H1 (cell line): ENCODE measurements at regions not wholly inside any gene's neighbourhood (a gene's known extent, or its start where the extent isn't known, plus 50 kb on each side); places are given as distances from the start of the nearest gene placed in this dataset.

ENCODE experiments used
- CTCF ChIA-PET: fragments of 300-600 bp; sonication (Branson Sonifier 250); formaldehyde crosslinking; loops from one replicate; lab custom pipeline; 2021; ENCODE audit not compliant: partially characterized antibody; lab: Charles Lee
- POLR2A ChIA-PET: fragments of 300-600 bp; sonication (Branson Sonifier 250); formaldehyde crosslinking; loops from one replicate; lab custom pipeline; 2021; ENCODE audit warnings: inconsistent platforms; ENCODE audit not compliant: partially characterized antibody; lab: Charles Lee
- DNase-seq, 2 experiments: peaks; one replicate each; pipeline versions ENCODE4 v3.0.0 to v3.0.0-alpha.2; 2010 to 2022; ENCODE audit warnings: low spot score in 2 of 2, low read depth in 1 of 2, mixed read lengths in 1 of 2
- FAIRE-seq: peaks from 2 replicates; lab custom pipeline; 2011; peaks lifted over from hg19 to GRCh38; lab: Jason Lieb, UNC
- H2AFZ ChIP-seq: 2 replicates; pipeline ENCODE4 v1.8.1; 2012; ENCODE audit warnings: low read length, inconsistent platforms
- H2AK5ac ChIP-seq: 2 replicates; pipeline ENCODE4 v1.6.1; 2013; ENCODE audit warnings: low read depth, low read length
- H2BK120ac ChIP-seq: replicated peaks from 2 replicates; pipeline ENCODE3; 2013; ENCODE audit warnings: low read depth, low read length, inconsistent platforms
- H2BK12ac ChIP-seq: 2 replicates; pipeline ENCODE4 v1.6.1; 2013; ENCODE audit warnings: low read depth, low read length
- H2BK15ac ChIP-seq: 2 replicates; pipeline ENCODE4 v1.6.1; 2013; ENCODE audit warnings: low read length
- H2BK20ac ChIP-seq: 2 replicates; pipeline ENCODE4 v1.6.1; 2013; ENCODE audit warnings: low read length
- H2BK5ac ChIP-seq: 2 replicates; pipeline ENCODE4 v1.6.1; 2013; ENCODE audit warnings: low read depth, low read length
- H3K14ac ChIP-seq: 2 replicates; pipeline ENCODE4 v1.6.1; 2013; ENCODE audit warnings: inconsistent platforms; ENCODE audit not compliant: insufficient read length
- H3K18ac ChIP-seq: 2 replicates; pipeline ENCODE4 v1.6.1; 2013; ENCODE audit warnings: low read length; ENCODE audit errors: extremely low read depth
- H3K23ac ChIP-seq: 2 replicates; pipeline ENCODE4 v1.6.1; 2013; ENCODE audit warnings: inconsistent platforms; ENCODE audit not compliant: insufficient read length
- H3K23me2 ChIP-seq: 2 replicates; pipeline ENCODE4 v1.6.1; 2013; ENCODE audit warnings: low read depth, low read length
- H3K27ac ChIP-seq: 2 replicates; pipeline ENCODE4 v1.6.1; 2011; ENCODE audit warnings: low read depth, low read length, inconsistent platforms
- H3K27me3 ChIP-seq, 4 experiments: replicated peaks in 1 of 4; 1 replicate in 1 of 4; 2 replicates in 3 of 4; pipeline versions ENCODE4 v1.6.1 to v1.8.1; 2011 to 2013; ENCODE audit warnings: low read length in 3 of 4, mild to moderate bottlenecking in 3 of 4, inconsistent platforms in 2 of 4, mixed read lengths in 2 of 4, moderate library complexity in 1 of 4; ENCODE audit not compliant: control insufficient read depth in 3 of 4, insufficient read depth in 3 of 4; ENCODE audit errors: extremely low read depth in 1 of 4
- H3K36me3 ChIP-seq, 4 experiments: 2 replicates each; pipeline versions ENCODE4 v1.6.1 to v1.8.1; 2011 to 2013; ENCODE audit warnings: mild to moderate bottlenecking in 4 of 4, low read length in 3 of 4, moderate library complexity in 2 of 4, control low read depth in 1 of 4, inconsistent platforms in 1 of 4; ENCODE audit not compliant: insufficient read depth in 4 of 4, control insufficient read depth in 2 of 4
- H3K4ac ChIP-seq: replicated peaks from 2 replicates; pipeline ENCODE3; 2013; ENCODE audit warnings: low read length, low read depth, mixed read lengths, inconsistent platforms; ENCODE audit not compliant: insufficient read length
- H3K4me1 ChIP-seq, 4 experiments: replicated peaks in 1 of 4; 1 replicate in 1 of 4; 2 replicates in 3 of 4; pipeline versions ENCODE4 v1.6.1 to v1.8.1; 2011 to 2013; ENCODE audit warnings: low read length in 3 of 4, inconsistent platforms in 2 of 4, mixed read lengths in 1 of 4; ENCODE audit not compliant: insufficient read depth in 4 of 4, control insufficient read depth in 3 of 4
- H3K4me2 ChIP-seq, 2 experiments: 2 replicates each; pipeline versions ENCODE4 v1.6.1 to v1.8.1; 2011 to 2013; ENCODE audit warnings: low read depth in 2 of 2, low read length in 2 of 2, control low read depth in 1 of 2, inconsistent platforms in 1 of 2, mild to moderate bottlenecking in 1 of 2; ENCODE audit not compliant: insufficient read depth in 1 of 2
- H3K4me3 ChIP-seq, 4 experiments: fragments of 200-600, 300-600 bp in 1 of 4; sonication (generic), shearing (Covaris generic), sonication (Bioruptor Twin) in 1 of 4; 2 replicates each; pipeline versions ENCODE4 v1.5.1 to v1.8.1; 2011 to 2016; ENCODE audit warnings: low read length in 4 of 4, low read depth in 3 of 4, control low read depth in 2 of 4, inconsistent platforms in 2 of 4, mild to moderate bottlenecking in 2 of 4, mixed read lengths in 1 of 4, moderate library complexity in 1 of 4; ENCODE audit not compliant: insufficient read depth in 2 of 4; ENCODE audit errors: extremely low read depth in 1 of 4
- H3K56ac ChIP-seq: replicated peaks from 2 replicates; pipeline ENCODE3; 2013; ENCODE audit warnings: low read depth, mild to moderate bottlenecking, mixed read lengths, low read length, inconsistent platforms; ENCODE audit not compliant: insufficient read length
- H3K79me1 ChIP-seq: 2 replicates; pipeline ENCODE4 v1.6.1; 2013; ENCODE audit warnings: low read depth, low read length, control low read depth
- H3K79me2 ChIP-seq, 2 experiments: 2 replicates each; pipeline versions ENCODE4 v1.6.1 to v1.8.1; 2012 to 2013; ENCODE audit warnings: low read length in 2 of 2, mild to moderate bottlenecking in 2 of 2, inconsistent platforms in 1 of 2; ENCODE audit not compliant: insufficient read depth in 2 of 2, control insufficient read depth in 1 of 2
- H3K9ac ChIP-seq, 4 experiments: replicated peaks in 1 of 4; 1 replicate in 1 of 4; 2 replicates in 3 of 4; pipeline versions ENCODE4 v1.6.1 to v1.8.1; 2011 to 2013; ENCODE audit warnings: low read depth in 3 of 4, low read length in 3 of 4, control low read depth in 2 of 4, mild to moderate bottlenecking in 2 of 4, moderate library complexity in 2 of 4, inconsistent platforms in 1 of 4; ENCODE audit errors: extremely low read depth in 1 of 4
- H3K9me3 ChIP-seq, 2 experiments: 2 replicates each; pipeline versions ENCODE4 v1.6.1 to v1.8.1; 2012 to 2013; ENCODE audit warnings: mild to moderate bottlenecking in 2 of 2, moderate library complexity in 2 of 2, control low read depth in 1 of 2, inconsistent platforms in 1 of 2, low read depth in 1 of 2, low read length in 1 of 2, mixed read lengths in 1 of 2; ENCODE audit not compliant: insufficient read depth in 2 of 2
- H4K20me1 ChIP-seq, 2 experiments: replicated peaks in 1 of 2; 2 replicates each; pipeline versions ENCODE3 to v1.8.1; 2011 to 2013; ENCODE audit warnings: inconsistent platforms in 2 of 2, low read length in 2 of 2, mild to moderate bottlenecking in 1 of 2; ENCODE audit not compliant: insufficient read depth in 2 of 2, control insufficient read depth in 1 of 2
- H4K5ac ChIP-seq: 2 replicates; pipeline ENCODE4 v1.6.1; 2013; ENCODE audit warnings: low read length, low read depth, mixed read lengths, inconsistent platforms; ENCODE audit not compliant: insufficient read length
- H4K8ac ChIP-seq: 2 replicates; pipeline ENCODE4 v1.8.0; 2013; ENCODE audit warnings: mild to moderate bottlenecking, moderate library complexity, low read length, inconsistent platforms; ENCODE audit not compliant: insufficient read depth; ENCODE audit errors: extremely low read depth
- H4K91ac ChIP-seq: replicated peaks from 2 replicates; pipeline ENCODE3; 2013; ENCODE audit warnings: low read length, mixed read lengths, inconsistent platforms; ENCODE audit not compliant: insufficient read length
- BRCA1 ChIP-seq: IDR thresholded peaks from 2 replicates; pipeline ENCODE4 v1.6.1; 2012; ENCODE audit warnings: low read depth, low read length, improper control_type of control experiment
- CREB1 ChIP-seq: IDR thresholded peaks from 2 replicates; pipeline ENCODE4 v1.6.1; 2012; ENCODE audit warnings: inconsistent platforms
- GABPA ChIP-seq: IDR thresholded peaks from 2 replicates; pipeline ENCODE4 v1.6.1; 2011; ENCODE audit warnings: mild to moderate bottlenecking, low read length, moderate library complexity, borderline replicate concordance; ENCODE audit not compliant: insufficient read depth
- KDM4A ChIP-seq: IDR thresholded peaks from one replicate; pipeline ENCODE4 v1.7.1; 2012; ENCODE audit warnings: low read depth, mild to moderate bottlenecking, moderate library complexity, low read length, inconsistent platforms; ENCODE audit not compliant: severe bottlenecking
- MAX ChIP-seq: IDR thresholded peaks from 2 replicates; pipeline ENCODE4 v1.6.1; 2012; ENCODE audit warnings: inconsistent platforms
- NRF1 ChIP-seq: IDR thresholded peaks from 2 replicates; pipeline ENCODE4 v1.6.1; 2011; ENCODE audit warnings: mild to moderate bottlenecking, low read depth, low read length, improper control_type of control experiment
- RNF2 ChIP-seq: fragments of 200-900, 300-1000 bp; sonication (generic); IDR thresholded peaks from 2 replicates; pipeline ENCODE4 v1.7.1; 2016; ENCODE audit warnings: borderline replicate concordance, low read depth, mild to moderate bottlenecking, antibody characterized with exemption, low read length; ENCODE audit not compliant: poor library complexity, severe bottlenecking; ENCODE audit errors: missing control alignments
- SAP30 ChIP-seq: fragments of 300-600 bp; sonication (generic); IDR thresholded peaks from 2 replicates; pipeline ENCODE4 v1.7.1; 2012; ENCODE audit warnings: low read length, moderate library complexity, mild to moderate bottlenecking, inconsistent platforms; ENCODE audit not compliant: insufficient read depth, insufficient replicate concordance
- SP2 ChIP-seq: IDR thresholded peaks from 2 replicates; pipeline ENCODE4 v1.6.1; 2012; ENCODE audit warnings: mild to moderate bottlenecking, low read length, inconsistent platforms
- SP4 ChIP-seq: IDR thresholded peaks from 2 replicates; pipeline ENCODE4 v1.6.1; 2012; ENCODE audit warnings: low read length, inconsistent platforms
- TAF1 ChIP-seq: IDR thresholded peaks from 2 replicates; pipeline ENCODE4 v1.6.1; 2011; ENCODE audit warnings: mild to moderate bottlenecking, low read depth, low read length
- TAF7 ChIP-seq: optimal IDR thresholded peaks from 2 replicates; pipeline ENCODE3; 2011; ENCODE audit warnings: low read depth, mild to moderate bottlenecking, inconsistent platforms, low read length, moderate library complexity, borderline replicate concordance
- TCF12 ChIP-seq: IDR thresholded peaks from 2 replicates; pipeline ENCODE4 v1.6.1; 2011; ENCODE audit warnings: low read depth, mild to moderate bottlenecking, low read length
- WGBS, 2 experiments: shearing (Covaris generic) in 1 of 2; methylation state at CpG; one replicate each; pipeline versions ENCODE4 v1.1.6 to v1.1.7; 2013 to 2015; ENCODE audit warnings: low lambda C conversion rate in 2 of 2, mixed read lengths in 2 of 2, inconsistent platforms in 1 of 2, low coverage in 1 of 2, missing lambda C conversion rate in 1 of 2; ENCODE audit not compliant: insufficient replicate concordance in 2 of 2, insufficient coverage in 1 of 2, insufficient read length in 1 of 2; ENCODE audit errors: extremely low coverage in 1 of 2, missing lambda C conversion rate in 1 of 2; 5-methylcytosine and 5-hydroxymethylcytosine counted together

GRCh38 chr1:25064465-25065240, 134.6 kb upstream of the RUNX3 start:
- no peak for FAIRE-seq
- no peaks in the 10 kb centered on the region for H3K79me2 ChIP-seq
- TF ChIP-seq NRF1 (no peak), TAF1 (no peak), TCF12 (no peak), SAP30 (no peak), GABPA (no peak), TAF7 (no peak), SP2 (no peak), RNF2 (no peak), KDM4A (no peak), CREB1 (no peak), SP4 (no peak), MAX (no peak), BRCA1 (no peak)

More at GRCh38 chr1:25064465-25065240, 134.6 kb upstream of the RUNX3 start:
- 84% methylated on average over 7 of the region's 7 CpGs; no CpG with 5 or more reads in 1 of the 2 experiments for WGBS, 2 experiments
- CTCF ChIA-PET = interaction anchor here (0.6 to 5.3 kb wide), 4 partner anchors 26 to 37 kb away, joined by 3 to 27 read pairs (median 7); no protein-coding TSS in a partner anchor
- POLR2A ChIA-PET = interaction anchor here (1.0 to 1.6 kb wide), 2 partner anchors 9 to 13 kb away, joined by 3 read pairs; no protein-coding TSS in a partner anchor
- Histone ChIP-seq H3K18ac (no peak overlapping the region), H2BK12ac (no peak overlapping the region), H3K23ac (no peak overlapping the region), H2BK120ac (no peak overlapping the region), H2BK20ac (no peak overlapping the region), H3K4me2 (no peak overlapping the region), H3K14ac (no peak overlapping the region), H2AK5ac (no peak overlapping the region), H2BK5ac (no peak overlapping the region), H3K79me1 (no peaks in the 10 kb centered on the region), H4K8ac (no peak overlapping the region), H3K4me1 (peaks cover 0 to 6% (median under 1%) of the 10 kb centered on the region in 4 experiments; a peak in 1 of 7 replicates), H3K4ac (no peak overlapping the region), H4K5ac (no peak overlapping the region), H3K4me3 (no peak overlapping the region), H4K91ac (no peak overlapping the region), H3K27ac (no peak overlapping the region), H3K27me3 (no peaks in the 10 kb centered on the region), H3K36me3 (no peaks in the 10 kb centered on the region), H3K9ac (no peak overlapping the region), H4K20me1 (no peaks in the 10 kb centered on the region), H3K23me2 (0 out of 2 replicates have a peak, but pooled peaks cover 1% of the 10 kb centered on the region), H3K56ac (no peak overlapping the region), H3K9me3 (no peaks in the 10 kb centered on the region), H2BK15ac (no peak overlapping the region), H2AFZ (no peak overlapping the region)
- DNase-seq = no peak
